CD4-positive, alpha-beta T cell treated with Interferon alpha-2 for 1 hour (primary cell): ENCODE measurements at regions not wholly inside any gene's neighbourhood (a gene's known extent, or its start where the extent isn't known, plus 50 kb on each side); places are given as distances from the start of the nearest gene placed in this dataset.
A peak's percentile ranks its signal among the peaks of the same experiment; 100 is the strongest.
"Not testable (repeated sequence)": the region's sequence is repeated elsewhere in the genome, so short reads cannot be mapped to it uniquely, and the experiment has no call there.

Experiments
- DNase-seq, 2 donors: peaks; one replicate each; pipeline ENCODE4 v3.0.0-alpha.2; 2020 to 2022

GRCh38 chr20:24418731-24419130 lies 50.7 kb upstream of the SYNDIG1 start:
- DNase-seq = no peak

DNA sequence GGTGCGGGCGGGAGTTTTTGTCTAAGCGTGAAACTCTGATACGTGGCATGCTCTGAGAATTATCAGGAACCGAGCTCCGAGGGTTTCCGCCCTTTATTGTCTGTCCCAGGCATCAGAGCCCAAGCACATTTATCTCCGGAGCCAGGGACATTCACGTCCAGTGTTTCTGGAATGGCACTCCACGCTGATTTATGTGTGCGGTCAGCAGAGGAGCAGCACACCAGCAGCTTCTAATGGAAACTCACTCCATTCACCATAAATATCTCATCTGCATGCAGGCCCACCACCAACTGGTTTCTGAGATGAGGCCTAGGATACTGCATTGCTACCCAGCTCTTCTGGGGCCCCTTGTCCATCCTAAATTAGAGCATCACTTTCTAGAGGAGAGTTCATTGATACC lies 51.9 kb upstream of the SYNDIG1 start:
- DNase-seq = no peak

- DNase-seq = not testable (repeated sequence)
Observed at GRCh38 chr20:24415444-24415843, 54.0 kb upstream of the SYNDIG1 start.

- DNase-seq = no peak
Observed at GRCh38 chr20:24411834-24412216, 57.6 kb upstream of the SYNDIG1 start.

DNA sequence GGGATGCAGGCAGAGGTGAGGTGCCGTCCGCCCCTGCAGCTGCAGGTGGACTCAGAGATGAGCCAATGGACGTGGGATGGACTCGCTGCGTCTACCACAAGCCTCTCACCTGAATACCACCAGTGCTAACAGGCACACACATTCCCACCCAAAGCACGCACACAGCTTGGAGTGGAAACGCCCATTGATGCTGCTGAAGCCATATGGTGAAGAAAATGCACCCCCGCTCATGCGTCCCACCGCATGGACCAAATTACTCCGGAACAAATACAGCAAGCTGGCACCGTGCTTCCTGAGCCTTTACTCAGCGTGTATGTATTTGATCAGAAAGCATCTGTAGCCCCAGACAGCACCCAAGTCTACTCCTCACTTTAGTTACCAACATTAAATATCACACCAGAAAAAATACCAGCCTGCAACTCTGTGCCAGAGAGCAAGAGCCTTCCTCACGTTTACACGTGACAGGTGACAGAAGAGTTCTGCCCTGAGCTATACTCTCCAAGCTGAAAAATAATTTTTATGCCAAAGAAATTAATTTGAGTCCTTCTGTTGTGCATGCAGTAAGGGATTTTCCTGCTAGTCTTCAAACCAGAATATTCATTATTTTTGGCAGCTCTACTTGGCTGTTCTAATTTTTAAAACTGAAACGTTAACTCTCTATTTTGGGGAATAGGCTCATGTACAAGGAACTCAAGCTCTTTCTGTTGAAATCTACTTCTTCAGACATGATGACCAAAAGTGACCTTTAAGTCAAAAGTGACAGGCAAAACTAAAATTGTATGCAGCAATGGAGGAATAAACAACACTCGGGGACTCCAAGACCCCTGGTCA lies 58.2 kb upstream of the SYNDIG1 start:
- DNase-seq = no peak

- no peak for DNase-seq
Observed at GRCh38 chr20:24407151-24407550, 62.3 kb upstream of the SYNDIG1 start.

- no peak for DNase-seq
Observed at GRCh38 chr20:24406750-24407149, 62.7 kb upstream of the SYNDIG1 start.

DNA sequence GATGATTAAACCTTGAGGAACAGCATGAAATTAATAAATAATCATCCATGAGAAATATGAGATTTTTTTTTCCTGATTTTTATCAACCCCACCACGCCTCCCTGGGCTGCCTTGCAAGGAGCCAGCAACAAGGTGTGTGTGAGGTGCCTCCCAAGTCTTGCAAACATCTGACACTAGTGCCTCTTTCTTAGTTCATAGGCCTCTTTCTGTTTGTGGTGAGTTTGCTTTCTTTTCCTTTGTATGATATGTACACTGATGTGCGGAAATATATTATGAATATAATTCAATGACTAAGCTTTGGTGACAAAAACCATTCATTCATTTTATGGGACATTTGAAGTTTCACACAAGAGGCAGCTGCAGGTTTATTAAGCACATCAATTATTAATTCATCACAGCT lies 63.2 kb upstream of the SYNDIG1 start:
- DNase-seq = no peak

- DNase-seq = no peak
Observed at GRCh38 chr20:24405810-24406209, 63.6 kb upstream of the SYNDIG1 start.

- no peak for DNase-seq
Observed at GRCh38 chr20:24403406-24403805, 66.0 kb upstream of the SYNDIG1 start.

DNA sequence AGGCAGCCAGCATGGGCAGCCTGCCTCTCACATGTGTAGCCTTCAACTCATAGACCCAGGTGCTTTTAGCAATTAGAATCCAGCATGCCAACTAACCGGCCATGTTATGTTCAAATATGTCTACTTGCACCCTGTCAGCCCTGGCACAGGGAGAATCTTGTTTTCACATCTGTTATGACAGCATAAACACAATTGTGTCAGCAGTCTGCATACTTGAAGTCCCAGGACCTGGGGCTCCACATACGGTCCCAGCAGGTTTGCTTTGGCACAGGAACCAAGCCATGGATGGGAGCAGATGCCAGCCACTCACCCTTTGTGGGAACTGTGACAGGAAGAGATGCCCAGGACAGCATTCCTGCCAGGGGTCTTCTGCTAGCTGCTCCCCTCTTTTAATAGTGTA lies 67.2 kb upstream of the SYNDIG1 start:
- DNase-seq = no peak

GRCh38 chr20:24395151-24395550 lies 74.3 kb upstream of the SYNDIG1 start:
- DNase-seq = no peak

GRCh38 chr20:24393903-24394302 lies 75.5 kb upstream of the SYNDIG1 start:
- DNase-seq = no peak

- DNase-seq = no peak
Observed at GRCh38 chr20:24392612-24393011, 76.8 kb upstream of the SYNDIG1 start.

DNA sequence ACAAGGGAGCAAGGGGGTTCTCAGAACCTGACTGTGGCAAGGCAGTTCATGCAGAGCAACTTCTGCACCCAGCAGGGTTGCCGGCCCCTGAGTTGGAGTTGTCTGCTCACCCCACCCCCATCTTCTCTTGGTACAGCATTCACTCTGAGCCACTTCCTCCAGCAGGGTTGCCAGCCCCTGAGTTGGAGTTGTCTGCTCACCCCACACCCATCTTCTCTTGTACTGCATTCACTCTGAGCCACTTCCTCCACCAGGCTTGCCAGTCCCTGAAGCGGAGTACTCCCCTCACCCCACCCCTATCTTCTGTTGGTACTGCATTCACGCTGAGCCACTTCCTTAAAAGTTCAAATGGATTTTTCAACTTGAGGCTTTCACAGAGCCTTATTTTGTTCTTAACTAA lies 79.7 kb upstream of the SYNDIG1 start:
- DNase-seq = peak; percentile 21 to 39

DNA sequence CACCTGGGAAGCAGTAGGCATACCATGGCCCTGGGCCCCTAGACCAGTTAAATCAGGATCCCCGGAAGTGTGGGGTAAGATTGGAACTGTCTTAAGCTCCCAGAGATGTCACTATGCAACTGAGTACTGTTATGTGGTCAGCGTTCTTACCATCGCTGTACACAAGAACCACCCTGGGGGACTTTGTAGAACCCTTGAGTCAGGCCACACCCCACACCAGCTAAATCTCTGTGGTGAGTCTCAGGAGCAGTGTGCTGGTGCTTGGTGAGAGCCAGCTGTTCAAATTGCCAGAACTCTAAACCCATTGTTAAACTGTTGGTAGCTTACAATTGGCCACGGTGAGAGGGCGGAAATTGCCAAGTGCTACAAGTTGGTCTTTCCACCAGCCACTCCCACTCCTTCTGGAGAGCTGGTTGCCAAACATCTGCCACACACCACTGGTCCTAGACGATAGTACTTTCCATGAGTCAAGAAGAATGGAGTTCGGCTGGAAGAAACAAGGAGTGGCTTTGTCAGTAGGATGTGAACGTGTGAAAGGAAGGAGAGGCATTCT lies 80.5 kb upstream of the SYNDIG1 start:
- no peak for DNase-seq

GRCh38 chr20:24385547-24385946 lies 83.9 kb upstream of the SYNDIG1 start:
- no peak for DNase-seq

GRCh38 chr20:24384865-24385264 lies 84.6 kb upstream of the SYNDIG1 start:
- DNase-seq = no peak

- DNase-seq = no peak
Observed at GRCh38 chr20:24382743-24383142, 86.7 kb upstream of the SYNDIG1 start.

GRCh38 chr20:24382331-24382730 lies 87.1 kb upstream of the SYNDIG1 start:
- DNase-seq = no peak

GRCh38 chr20:24381886-24382285 lies 87.5 kb upstream of the SYNDIG1 start:
- no peak for DNase-seq

GRCh38 chr20:24379484-24379927 lies 89.9 kb upstream of the SYNDIG1 start:
- no peak for DNase-seq

DNA sequence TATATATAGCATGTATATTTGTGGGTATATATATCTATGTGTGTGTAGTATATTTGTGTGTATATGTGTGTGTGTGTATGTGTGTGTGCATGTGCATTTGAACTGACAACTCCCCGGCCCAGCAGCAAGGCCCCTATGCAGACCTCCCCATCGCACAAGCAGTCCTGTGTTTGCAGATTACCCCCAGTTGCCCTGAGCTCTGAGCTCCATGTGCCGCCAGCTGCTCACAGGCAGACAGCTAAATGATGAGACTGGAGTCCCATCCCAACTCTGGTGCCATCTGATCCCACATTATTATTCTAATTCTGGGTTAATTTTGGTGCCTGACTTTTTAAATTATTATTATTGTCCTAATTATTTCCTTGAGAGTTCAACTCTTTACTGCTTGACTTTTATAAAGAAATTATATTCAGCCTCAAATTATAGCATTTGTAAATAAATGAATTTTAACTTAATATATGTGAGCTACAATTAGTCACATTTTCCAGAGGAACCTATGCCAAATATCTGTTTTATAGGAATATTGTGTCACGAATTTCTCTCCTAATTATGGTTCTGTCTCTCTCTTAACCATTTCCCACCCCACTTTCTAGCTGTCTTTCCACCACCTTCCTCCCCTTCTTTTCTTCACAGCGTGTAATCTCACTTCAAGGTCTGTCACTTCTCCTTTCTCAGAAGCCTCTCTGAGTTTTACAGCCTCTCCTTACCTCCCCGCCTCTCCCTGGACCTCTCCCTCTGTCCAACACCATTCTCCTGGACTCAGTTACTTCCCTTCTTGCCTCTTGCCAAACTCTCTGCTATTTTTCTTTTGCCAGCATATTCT lies 90.6 kb upstream of the SYNDIG1 start:
- DNase-seq = no peak
